Activated B cell treated with CpG ODN at 0.5 μM for 24 hours (primary cell): ENCODE measurements at regions not wholly inside any gene's neighbourhood (a gene's known extent, or its start where the extent isn't known, plus 50 kb on each side); places are given as distances from the start of the nearest gene placed in this dataset.
"Not testable (repeated sequence)": the region's sequence is repeated elsewhere in the genome, so short reads cannot be mapped to it uniquely, and the experiment has no call there.

Source experiments
- ATAC-seq: fragments of 200-7000 bp; cut with Tn5 transposase; one replicate; pipeline ENCODE4 v1.10.0; 2021; ENCODE audit warnings: low read depth, mild to moderate bottlenecking, moderate library complexity
- CTCF ChIA-PET: fragments of 350-600 bp; sonication (Branson Sonifier 250); formaldehyde crosslinking; loops from one replicate; lab custom pipeline; 2021; ENCODE audit warnings: antibody characterized with exemption; lab: Charles Lee
- POLR2A ChIA-PET: fragments of 350-600 bp; sonication (Branson Sonifier 250); formaldehyde crosslinking; loops from one replicate; lab custom pipeline; 2021; ENCODE audit warnings: antibody characterized with exemption; lab: Charles Lee
- DNase-seq: peaks from one replicate; pipeline ENCODE4 v3.0.0; 2022
- H3K27ac Mint-ChIP-seq: one replicate; pipeline ENCODE4 v1.8.0; 2020; ENCODE audit warnings: mixed read lengths
- H3K27me3 Mint-ChIP-seq: one replicate; pipeline ENCODE4 v1.8.0; 2021; ENCODE audit warnings: mixed read lengths
- H3K36me3 Mint-ChIP-seq: one replicate; pipeline ENCODE4 v1.8.0; 2021; ENCODE audit warnings: low read depth, mixed read lengths
- H3K4me1 Mint-ChIP-seq: one replicate; pipeline ENCODE4 v1.8.0; 2021; ENCODE audit warnings: mixed read lengths
- H3K4me3 Mint-ChIP-seq: one replicate; pipeline ENCODE4 v1.8.0; 2020; ENCODE audit warnings: mild to moderate bottlenecking, mixed read lengths
- H3K9me3 Mint-ChIP-seq: one replicate; pipeline ENCODE4 v1.8.0; 2020; ENCODE audit warnings: mixed read lengths
- intact Hi-C: fragments of 100-400 bp; cut with micrococcal nuclease; formaldehyde crosslinking; loops from one replicate; pipeline ENCODE4 v1.15.1; 2024
- TF ChIP-seq, protein P1 (sequence below): fragments of 200-600 bp; IDR thresholded peaks from one replicate; pipeline ENCODE4 v1.8.0; 2022; ENCODE audit warnings: antibody characterized with exemption, mild to moderate bottlenecking

DNA sequence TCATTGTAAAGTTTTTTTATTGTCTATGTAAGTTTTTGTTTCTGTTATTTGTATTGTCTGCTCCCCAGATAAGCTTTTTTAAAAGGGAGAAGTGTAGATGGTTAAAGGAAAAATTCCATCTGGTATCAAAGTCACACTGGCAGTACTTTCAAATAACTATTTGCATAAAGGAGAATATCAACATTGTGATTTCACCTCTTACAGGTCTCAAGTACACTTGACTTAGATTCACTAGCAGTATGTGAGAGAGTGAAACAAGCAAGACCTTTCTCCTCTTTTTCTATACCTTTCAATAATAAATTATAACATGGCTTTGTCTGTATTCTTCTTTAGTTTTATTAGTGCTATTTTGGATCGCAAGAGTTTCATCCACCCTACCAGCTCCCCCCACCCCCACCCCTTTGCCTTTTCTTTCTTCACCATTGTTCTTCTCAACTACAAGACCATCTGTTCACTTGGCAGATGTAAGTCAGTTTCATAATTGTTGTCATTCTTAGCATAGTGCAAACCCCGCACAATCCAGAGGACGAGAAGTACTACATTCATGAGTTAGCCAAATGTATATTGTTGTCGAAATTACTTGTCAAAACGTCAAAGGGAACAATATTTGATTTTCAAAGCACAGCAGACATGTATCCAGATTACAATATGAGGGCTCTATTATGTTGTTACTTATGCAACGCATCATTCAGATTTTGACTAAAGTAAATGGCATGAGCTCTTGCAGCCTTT lies 602.7 kb upstream of the FLRT2 start:
- CTCF ChIA-PET: no interaction called here
- POLR2A ChIA-PET: no interaction called here
- ATAC-seq: no peak

GRCh38 chr14:84929086-84929485 lies 600.9 kb upstream of the FLRT2 start:
- DNase-seq (no peak), ATAC-seq (no peak)
- H3K4me3 Mint-ChIP-seq: no peak overlapping the region
- no peaks in the 10 kb centered on the region for H3K27me3 Mint-ChIP-seq
- ChIA-PET CTCF (no interaction called here), POLR2A (no interaction called here)
- H3K27ac Mint-ChIP-seq: no peak overlapping the region
- TF ChIP-seq, protein P1, sequence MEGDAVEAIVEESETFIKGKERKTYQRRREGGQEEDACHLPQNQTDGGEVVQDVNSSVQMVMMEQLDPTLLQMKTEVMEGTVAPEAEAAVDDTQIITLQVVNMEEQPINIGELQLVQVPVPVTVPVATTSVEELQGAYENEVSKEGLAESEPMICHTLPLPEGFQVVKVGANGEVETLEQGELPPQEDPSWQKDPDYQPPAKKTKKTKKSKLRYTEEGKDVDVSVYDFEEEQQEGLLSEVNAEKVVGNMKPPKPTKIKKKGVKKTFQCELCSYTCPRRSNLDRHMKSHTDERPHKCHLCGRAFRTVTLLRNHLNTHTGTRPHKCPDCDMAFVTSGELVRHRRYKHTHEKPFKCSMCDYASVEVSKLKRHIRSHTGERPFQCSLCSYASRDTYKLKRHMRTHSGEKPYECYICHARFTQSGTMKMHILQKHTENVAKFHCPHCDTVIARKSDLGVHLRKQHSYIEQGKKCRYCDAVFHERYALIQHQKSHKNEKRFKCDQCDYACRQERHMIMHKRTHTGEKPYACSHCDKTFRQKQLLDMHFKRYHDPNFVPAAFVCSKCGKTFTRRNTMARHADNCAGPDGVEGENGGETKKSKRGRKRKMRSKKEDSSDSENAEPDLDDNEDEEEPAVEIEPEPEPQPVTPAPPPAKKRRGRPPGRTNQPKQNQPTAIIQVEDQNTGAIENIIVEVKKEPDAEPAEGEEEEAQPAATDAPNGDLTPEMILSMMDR: no peak
- intact Hi-C loops: no loop called here
- H3K9me3 Mint-ChIP-seq: peaks cover 17% of the 10 kb centered on the region
- H3K4me1 Mint-ChIP-seq: no peaks in the 10 kb centered on the region
- no peaks in the 10 kb centered on the region for H3K36me3 Mint-ChIP-seq

More for the DNA sequence above, 602.7 kb upstream of the FLRT2 start:
- H3K36me3 Mint-ChIP-seq: no peaks in the 10 kb centered on the region
- no peak overlapping the region for H3K27ac Mint-ChIP-seq
- H3K4me3 Mint-ChIP-seq: no peak overlapping the region
- TF ChIP-seq, protein P1: no peak
- intact Hi-C loops: no loop called here
- H3K27me3 Mint-ChIP-seq: no peaks in the 10 kb centered on the region
- H3K9me3 Mint-ChIP-seq: peaks cover 16% of the 10 kb centered on the region
- DNase-seq: no peak
- no peaks in the 10 kb centered on the region for H3K4me1 Mint-ChIP-seq

DNA sequence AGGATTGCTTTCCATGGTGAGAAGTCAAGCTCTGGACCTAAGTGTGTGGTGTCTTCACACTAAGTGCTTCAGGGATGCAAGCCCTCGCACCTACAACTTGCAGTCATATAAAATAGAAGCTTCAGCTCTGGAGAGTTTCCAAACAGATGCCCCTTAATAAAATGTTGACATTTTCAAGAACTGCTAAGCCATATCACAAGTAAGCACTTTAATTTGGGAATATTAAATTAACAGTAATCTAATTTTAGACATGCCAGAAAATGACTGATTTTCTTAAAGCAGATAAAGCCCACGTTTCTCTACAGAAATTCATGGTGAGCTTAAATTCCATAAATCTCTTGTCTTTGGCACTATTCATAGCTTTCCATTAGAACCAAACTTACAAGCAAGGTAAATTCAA lies 600.1 kb upstream of the FLRT2 start:
- no peaks in the 10 kb centered on the region for H3K36me3 Mint-ChIP-seq
- H3K9me3 Mint-ChIP-seq: peaks cover 16% of the 10 kb centered on the region
- CTCF ChIA-PET: no interaction called here
- no peaks in the 10 kb centered on the region for H3K4me1 Mint-ChIP-seq
- intact Hi-C loops: no loop called here
- no peaks in the 10 kb centered on the region for H3K27me3 Mint-ChIP-seq
- ATAC-seq (no peak), DNase-seq (no peak)
- H3K27ac Mint-ChIP-seq: no peak overlapping the region
- no peak overlapping the region for H3K4me3 Mint-ChIP-seq
- TF ChIP-seq, protein P1: no peak
- POLR2A ChIA-PET: no interaction called here

- no peaks in the 10 kb centered on the region for H3K4me1 Mint-ChIP-seq
- peaks cover 12% of the 10 kb centered on the region for H3K9me3 Mint-ChIP-seq
- ATAC-seq (no peak), DNase-seq (no peak)
- TF ChIP-seq, protein P1: no peak
- H3K36me3 Mint-ChIP-seq: no peaks in the 10 kb centered on the region
- no peak overlapping the region for H3K4me3 Mint-ChIP-seq
- ChIA-PET CTCF (no interaction called here), POLR2A (no interaction called here)
- no peak overlapping the region for H3K27ac Mint-ChIP-seq
- intact Hi-C loops: no loop called here
- no peaks in the 10 kb centered on the region for H3K27me3 Mint-ChIP-seq
Observed at GRCh38 chr14:84937016-84937415, 592.9 kb upstream of the FLRT2 start.

DNA sequence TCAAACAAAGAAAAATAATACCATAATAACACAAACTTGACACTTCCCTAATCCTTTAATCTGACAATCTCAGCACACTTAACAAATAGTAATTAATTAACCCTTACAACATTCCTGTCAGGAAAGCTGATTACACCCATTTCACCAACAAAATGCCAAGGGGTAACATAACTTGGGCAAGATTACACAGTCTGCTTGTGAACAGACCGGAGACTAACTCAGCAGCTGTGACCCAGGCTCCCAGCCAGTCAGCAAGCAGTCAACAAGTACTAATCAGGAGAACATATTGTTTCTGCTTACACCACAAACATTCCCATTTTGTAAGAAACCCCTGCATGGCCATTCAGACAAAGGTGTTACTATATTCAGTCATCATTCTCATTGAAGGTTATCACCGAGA lies 592.5 kb upstream of the FLRT2 start:
- TF ChIP-seq, protein P1: no peak
- no peaks in the 10 kb centered on the region for H3K4me1 Mint-ChIP-seq
- peaks cover 10% of the 10 kb centered on the region for H3K9me3 Mint-ChIP-seq
- intact Hi-C loops: no loop called here
- DNase-seq (no peak), ATAC-seq (no peak)
- CTCF ChIA-PET: no interaction called here
- H3K36me3 Mint-ChIP-seq: no peaks in the 10 kb centered on the region
- POLR2A ChIA-PET: no interaction called here
- H3K27ac Mint-ChIP-seq: no peak overlapping the region
- H3K27me3 Mint-ChIP-seq: no peaks in the 10 kb centered on the region
- H3K4me3 Mint-ChIP-seq: no peak overlapping the region

GRCh38 chr14:84944901-84945300 lies 585.0 kb upstream of the FLRT2 start:
- H3K4me1 Mint-ChIP-seq, CTCF ChIA-PET, H3K27me3 Mint-ChIP-seq, H3K9me3 Mint-ChIP-seq, H3K36me3 Mint-ChIP-seq, H3K27ac Mint-ChIP-seq, H3K4me3 Mint-ChIP-seq, intact Hi-C loops, POLR2A ChIA-PET, ATAC-seq, DNase-seq: not testable (repeated sequence)
